OCI-LY1 (cell line): ENCODE measurements at regions not wholly inside any gene's neighbourhood (a gene's known extent, or its start where the extent isn't known, plus 50 kb on each side); places are given as distances from the start of the nearest gene placed in this dataset.

Experiments
- H2AFZ ChIP-seq: fragments of 200-600 bp; sonication (generic), shearing (Covaris generic); 2 replicates; pipeline ENCODE4 v1.6.0; 2014; ENCODE audit warnings: antibody characterized with exemption, mild to moderate bottlenecking, low read length
- H3F3A ChIP-seq: fragments of 200-600 bp; sonication (generic), shearing (Covaris generic); 2 replicates; pipeline ENCODE4 v1.6.0; 2014; ENCODE audit warnings: mild to moderate bottlenecking, antibody characterized with exemption, low read length, moderate library complexity; ENCODE audit not compliant: insufficient read depth
- H3K27ac ChIP-seq: fragments of 200-600 bp; sonication (generic); 2 replicates; pipeline ENCODE4 v1.5.1; 2014; ENCODE audit warnings: low read length, mixed run types, mild to moderate bottlenecking, low read depth; ENCODE audit not compliant: poor library complexity, severe bottlenecking
- H3K27me3 ChIP-seq: fragments of 200-600 bp; sonication (generic); 2 replicates; pipeline ENCODE4 v1.6.0; 2014; ENCODE audit warnings: antibody characterized with exemption, mild to moderate bottlenecking, low read length, moderate library complexity; ENCODE audit not compliant: insufficient read depth
- H3K36me3 ChIP-seq: fragments of 200-600 bp; sonication (generic); 2 replicates; pipeline ENCODE4 v1.6.1; 2014; ENCODE audit warnings: mild to moderate bottlenecking, antibody characterized with exemption, low read length, moderate library complexity, mixed read lengths; ENCODE audit not compliant: insufficient read depth
- H3K4me1 ChIP-seq: fragments of 200-600 bp; sonication (generic); 2 replicates; pipeline ENCODE4 v1.5.1; 2014; ENCODE audit warnings: mild to moderate bottlenecking, low read length, moderate library complexity; ENCODE audit not compliant: insufficient read depth, severe bottlenecking
- H3K4me2 ChIP-seq: fragments of 200-600 bp; sonication (generic), shearing (Covaris generic); 2 replicates; pipeline ENCODE4 v1.6.1; 2014; ENCODE audit warnings: low read length
- H3K4me3 ChIP-seq: fragments of 200-600 bp; sonication (generic); 2 replicates; pipeline ENCODE4 v1.5.1; 2014; ENCODE audit warnings: low read length, low read depth, mild to moderate bottlenecking, mixed read lengths; ENCODE audit not compliant: poor library complexity, severe bottlenecking
- H3K79me2 ChIP-seq: fragments of 200-600 bp; shearing (Covaris generic); 2 replicates; pipeline ENCODE4 v1.6.1; 2016; ENCODE audit warnings: mixed run types, low read length, mixed read lengths; ENCODE audit not compliant: insufficient read depth
- H3K9ac ChIP-seq: fragments of 200-600 bp; sonication (generic), shearing (Covaris generic); 2 replicates; pipeline ENCODE4 v1.6.1; 2014; ENCODE audit warnings: mild to moderate bottlenecking, low read length, mixed read lengths
- H3K9me2 ChIP-seq: fragments of 200-600 bp; sonication (generic), shearing (Covaris generic); 2 replicates; pipeline ENCODE4 v1.6.1; 2014; ENCODE audit warnings: low read depth, mild to moderate bottlenecking, low read length, mixed read lengths
- H3K9me3 ChIP-seq: fragments of 200-600 bp; shearing (Covaris generic); 2 replicates; pipeline ENCODE4 v1.6.1; 2014; ENCODE audit warnings: low read length, mixed read lengths
- H4K20me1 ChIP-seq: fragments of 200-600 bp; sonication (generic), shearing (Covaris generic); 2 replicates; pipeline ENCODE4 v1.6.0; 2016; ENCODE audit warnings: mild to moderate bottlenecking, low read length; ENCODE audit not compliant: insufficient read depth
- EZH2 ChIP-seq: fragments of 200-600 bp; sonication (generic), shearing (Covaris generic); IDR thresholded peaks from 2 replicates; pipeline ENCODE4 v1.8.0; 2017; ENCODE audit warnings: borderline replicate concordance, mixed run types, mild to moderate bottlenecking, antibody characterized with exemption, low read length, moderate library complexity, mixed read lengths
- TF ChIP-seq, protein P1 (sequence below): fragments of 200-600 bp; sonication (generic), shearing (Covaris generic); IDR thresholded peaks from 2 replicates; pipeline ENCODE4 v1.5.1; 2017; ENCODE audit warnings: mild to moderate bottlenecking, antibody characterized with exemption, low read length, moderate library complexity, mixed read lengths

DNA sequence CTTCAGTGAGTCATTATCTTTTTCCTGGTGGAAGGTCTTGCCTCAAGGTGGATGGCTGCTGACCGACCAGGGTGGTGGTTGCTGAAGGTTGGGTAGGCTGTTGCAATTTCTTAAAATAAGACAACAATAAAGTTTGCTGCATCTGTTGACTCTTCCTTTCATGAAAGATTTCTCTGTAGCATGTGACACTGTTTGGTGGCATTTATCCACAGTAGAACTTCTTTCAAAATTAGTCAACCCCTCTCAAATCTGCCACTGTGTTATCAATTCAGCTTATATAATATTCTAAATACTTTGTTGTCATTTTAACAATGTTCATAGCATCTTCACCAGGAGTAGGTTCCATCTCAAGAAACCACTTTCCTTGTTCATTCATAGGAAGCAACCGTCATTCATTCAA lies 66.8 kb upstream of the ATXN1 start:
- Histone ChIP-seq H3K9me3 (no peaks in the 10 kb centered on the region), H3F3A (no peaks in the 10 kb centered on the region), H3K4me1 (no peaks in the 10 kb centered on the region), H3K9ac (no peak overlapping the region), H3K79me2 (no peaks in the 10 kb centered on the region), H3K27ac (no peak overlapping the region), H3K36me3 (no peaks in the 10 kb centered on the region), H3K9me2 (no peaks in the 10 kb centered on the region), H3K4me2 (no peak overlapping the region), H2AFZ (no peak overlapping the region), H4K20me1 (no peaks in the 10 kb centered on the region), H3K4me3 (no peak overlapping the region), H3K27me3 (no peaks in the 10 kb centered on the region)
- TF ChIP-seq, protein P1, sequence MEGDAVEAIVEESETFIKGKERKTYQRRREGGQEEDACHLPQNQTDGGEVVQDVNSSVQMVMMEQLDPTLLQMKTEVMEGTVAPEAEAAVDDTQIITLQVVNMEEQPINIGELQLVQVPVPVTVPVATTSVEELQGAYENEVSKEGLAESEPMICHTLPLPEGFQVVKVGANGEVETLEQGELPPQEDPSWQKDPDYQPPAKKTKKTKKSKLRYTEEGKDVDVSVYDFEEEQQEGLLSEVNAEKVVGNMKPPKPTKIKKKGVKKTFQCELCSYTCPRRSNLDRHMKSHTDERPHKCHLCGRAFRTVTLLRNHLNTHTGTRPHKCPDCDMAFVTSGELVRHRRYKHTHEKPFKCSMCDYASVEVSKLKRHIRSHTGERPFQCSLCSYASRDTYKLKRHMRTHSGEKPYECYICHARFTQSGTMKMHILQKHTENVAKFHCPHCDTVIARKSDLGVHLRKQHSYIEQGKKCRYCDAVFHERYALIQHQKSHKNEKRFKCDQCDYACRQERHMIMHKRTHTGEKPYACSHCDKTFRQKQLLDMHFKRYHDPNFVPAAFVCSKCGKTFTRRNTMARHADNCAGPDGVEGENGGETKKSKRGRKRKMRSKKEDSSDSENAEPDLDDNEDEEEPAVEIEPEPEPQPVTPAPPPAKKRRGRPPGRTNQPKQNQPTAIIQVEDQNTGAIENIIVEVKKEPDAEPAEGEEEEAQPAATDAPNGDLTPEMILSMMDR, result no peak
- TF ChIP-seq EZH2, result no peak

DNA sequence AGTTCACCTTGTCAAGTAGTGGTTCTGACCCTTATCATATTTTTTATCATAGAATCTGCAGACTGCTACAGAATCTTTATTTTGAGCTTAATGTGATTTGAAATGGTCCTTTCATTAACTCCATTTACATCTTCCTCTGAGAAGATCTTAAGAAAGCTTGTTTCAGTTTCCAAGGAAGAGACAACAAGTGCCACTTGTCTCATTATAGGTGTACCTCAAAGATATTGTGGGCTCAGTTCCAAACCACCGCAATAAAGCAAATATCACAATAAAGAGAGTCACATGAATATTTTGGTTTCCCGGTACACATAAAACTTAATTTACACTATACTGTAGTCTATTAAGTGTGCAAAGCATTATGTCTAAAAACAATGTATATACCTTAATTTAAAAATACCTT lies 66.4 kb upstream of the ATXN1 start:
- H3K4me2 ChIP-seq, result no peak overlapping the region
- no peaks in the 10 kb centered on the region for H4K20me1 ChIP-seq
- no peak overlapping the region for H2AFZ ChIP-seq
- H3K9ac ChIP-seq, result no peak overlapping the region
- H3K79me2 ChIP-seq, result no peaks in the 10 kb centered on the region
- H3K4me1 ChIP-seq, result no peaks in the 10 kb centered on the region
- H3K27ac ChIP-seq, result no peak overlapping the region
- no peaks in the 10 kb centered on the region for H3K27me3 ChIP-seq
- TF ChIP-seq, protein P1, result no peak
- TF ChIP-seq EZH2, result no peak
- H3K9me3 ChIP-seq, result no peaks in the 10 kb centered on the region
- no peaks in the 10 kb centered on the region for H3K36me3 ChIP-seq
- no peaks in the 10 kb centered on the region for H3K9me2 ChIP-seq
- no peaks in the 10 kb centered on the region for H3F3A ChIP-seq
- no peak overlapping the region for H3K4me3 ChIP-seq

GRCh38 chr6:16825784-16826183 lies 64.5 kb upstream of the ATXN1 start:
- no peak overlapping the region for H3K27ac ChIP-seq
- no peak overlapping the region for H2AFZ ChIP-seq
- H3K4me1 ChIP-seq, result no peaks in the 10 kb centered on the region
- H3K27me3 ChIP-seq, result no peaks in the 10 kb centered on the region
- H3K36me3 ChIP-seq, result no peaks in the 10 kb centered on the region
- no peak overlapping the region for H3K9ac ChIP-seq
- H4K20me1 ChIP-seq, result no peaks in the 10 kb centered on the region
- H3K9me3 ChIP-seq, result no peaks in the 10 kb centered on the region
- no peak for TF ChIP-seq EZH2
- TF ChIP-seq, protein P1, result no peak
- H3K4me2 ChIP-seq, result no peak overlapping the region
- H3K4me3 ChIP-seq, result no peak overlapping the region
- no peaks in the 10 kb centered on the region for H3K9me2 ChIP-seq
- H3K79me2 ChIP-seq, result no peaks in the 10 kb centered on the region
- H3F3A ChIP-seq, result no peaks in the 10 kb centered on the region
